ENCODE measurements at regions not wholly inside any gene's neighbourhood (a gene's known extent, or its start where the extent isn't known, plus 50 kb on each side); places are given as distances from the start of the nearest gene placed in this dataset.

GRCh38 chr5:133707629-133708028 is 95.3 kb upstream of the FSTL4 start:
- DNase-seq (ENCODE audit: low read depth) = no peak

DNA sequence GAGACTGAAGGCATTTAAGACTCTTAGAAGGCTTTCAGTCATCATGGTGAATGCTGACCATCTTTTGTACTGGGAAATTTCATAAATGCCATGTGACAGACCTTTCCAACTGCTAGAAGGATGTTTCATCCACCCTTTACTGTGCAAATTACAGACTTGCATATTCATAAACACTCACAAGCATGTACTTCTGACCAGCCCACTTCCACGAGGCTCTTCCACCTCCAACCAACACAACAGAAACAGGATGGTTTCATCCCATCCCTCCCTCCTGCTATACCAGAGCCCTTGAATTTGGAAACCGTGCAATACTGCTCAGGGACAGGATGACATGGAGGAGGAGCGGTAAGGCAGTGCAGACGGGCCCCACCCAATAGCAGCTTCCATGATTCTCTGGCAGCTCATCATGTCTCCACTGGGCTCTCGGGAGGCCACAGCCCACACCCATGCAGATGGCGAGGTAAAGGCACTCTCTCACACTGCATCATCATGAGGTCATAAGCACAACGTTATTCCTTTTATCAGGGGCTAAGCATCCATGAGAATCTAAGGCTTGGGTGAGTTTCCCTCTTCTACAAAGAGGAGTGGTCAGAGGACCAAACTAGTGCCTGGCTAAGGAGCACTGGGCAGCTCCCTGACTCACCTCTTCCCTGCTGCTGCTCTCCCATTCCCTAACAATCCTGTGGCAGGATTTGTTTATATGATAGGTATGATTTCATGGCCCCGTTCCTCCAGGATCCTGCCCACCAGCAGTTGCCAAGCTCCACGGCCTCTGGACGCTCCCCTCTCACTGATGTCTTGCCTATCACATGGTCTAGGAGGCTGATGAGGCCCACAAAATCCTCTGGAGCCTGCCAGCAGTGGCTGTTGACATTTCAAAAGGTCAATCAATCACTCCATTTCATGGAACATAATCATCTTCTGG is 94.4 kb upstream of the FSTL4 start:
- no peak for DNase-seq (ENCODE audit: low read depth)

DNA sequence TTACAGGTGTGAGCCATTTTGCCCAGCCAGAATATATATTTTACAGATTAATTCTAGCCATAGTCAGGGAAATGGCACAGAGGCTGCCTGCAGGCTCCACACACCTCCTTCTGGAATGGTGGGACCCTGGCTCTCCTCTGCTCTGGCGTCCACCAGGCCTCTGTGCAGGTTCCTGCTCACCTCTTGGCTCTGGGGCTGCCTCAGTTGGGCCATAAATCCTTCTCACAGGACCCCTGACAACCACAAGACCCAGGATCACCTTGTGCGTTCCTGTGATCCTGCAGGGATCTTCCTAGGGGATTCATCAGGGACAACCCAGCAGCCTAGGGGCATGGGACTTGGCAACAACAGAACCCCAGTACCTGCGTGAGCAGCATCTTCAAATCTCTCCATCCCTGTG is 93.0 kb upstream of the FSTL4 start:
- DNase-seq (ENCODE audit: low read depth) = no peak

- no peak for DNase-seq (ENCODE audit: low read depth)
Measured at GRCh38 chr5:133704411-133704810, 92.1 kb upstream of the FSTL4 start.

DNA sequence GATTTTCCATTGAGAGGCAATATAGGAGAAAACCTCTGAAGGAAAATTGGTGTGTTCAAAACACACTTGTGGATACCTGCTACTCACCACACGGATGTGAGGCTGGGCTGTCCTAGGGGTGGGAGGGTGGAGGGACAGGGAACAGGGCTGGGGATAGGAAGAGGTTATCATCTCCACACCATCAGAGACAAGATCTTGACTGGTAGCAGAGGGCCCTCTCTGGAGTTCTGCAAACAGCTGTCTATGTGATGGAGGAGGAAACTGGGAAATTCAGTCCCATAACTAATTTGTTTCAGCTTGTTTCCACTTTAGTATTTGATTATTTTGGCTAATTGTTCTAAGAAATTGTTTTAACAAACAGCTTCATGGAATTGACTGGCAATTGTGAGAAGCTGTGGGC is 91.6 kb upstream of the FSTL4 start:
- DNase-seq (ENCODE audit: low read depth) = no peak

GRCh38 chr5:133702791-133703770 is 90.7 kb upstream of the FSTL4 start:
- DNase-seq (ENCODE audit: low read depth) = no peak

DNA sequence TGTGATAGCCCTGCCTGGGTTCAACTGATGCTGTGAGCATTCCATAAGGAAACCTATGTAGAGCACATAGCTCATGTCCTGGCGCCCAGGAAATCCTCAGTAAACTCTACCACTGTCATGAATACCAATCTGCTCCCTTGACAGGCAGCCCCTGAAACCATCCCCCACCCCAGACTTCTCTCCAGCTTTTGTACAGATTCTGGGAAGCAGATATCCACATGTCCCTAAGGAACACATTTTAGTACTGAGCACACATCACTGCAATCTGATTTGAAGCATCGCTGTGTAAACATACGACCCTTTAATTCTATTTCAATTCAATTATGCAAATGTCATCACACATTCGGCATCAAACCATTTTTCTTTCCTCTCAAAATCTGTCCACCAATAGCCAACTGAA is 89.5 kb upstream of the FSTL4 start:
- no peak for DNase-seq (ENCODE audit: low read depth)

- DNase-seq (ENCODE audit: low read depth) = no peak
Measured at GRCh38 chr5:133700251-133700650, 87.9 kb upstream of the FSTL4 start.

DNA sequence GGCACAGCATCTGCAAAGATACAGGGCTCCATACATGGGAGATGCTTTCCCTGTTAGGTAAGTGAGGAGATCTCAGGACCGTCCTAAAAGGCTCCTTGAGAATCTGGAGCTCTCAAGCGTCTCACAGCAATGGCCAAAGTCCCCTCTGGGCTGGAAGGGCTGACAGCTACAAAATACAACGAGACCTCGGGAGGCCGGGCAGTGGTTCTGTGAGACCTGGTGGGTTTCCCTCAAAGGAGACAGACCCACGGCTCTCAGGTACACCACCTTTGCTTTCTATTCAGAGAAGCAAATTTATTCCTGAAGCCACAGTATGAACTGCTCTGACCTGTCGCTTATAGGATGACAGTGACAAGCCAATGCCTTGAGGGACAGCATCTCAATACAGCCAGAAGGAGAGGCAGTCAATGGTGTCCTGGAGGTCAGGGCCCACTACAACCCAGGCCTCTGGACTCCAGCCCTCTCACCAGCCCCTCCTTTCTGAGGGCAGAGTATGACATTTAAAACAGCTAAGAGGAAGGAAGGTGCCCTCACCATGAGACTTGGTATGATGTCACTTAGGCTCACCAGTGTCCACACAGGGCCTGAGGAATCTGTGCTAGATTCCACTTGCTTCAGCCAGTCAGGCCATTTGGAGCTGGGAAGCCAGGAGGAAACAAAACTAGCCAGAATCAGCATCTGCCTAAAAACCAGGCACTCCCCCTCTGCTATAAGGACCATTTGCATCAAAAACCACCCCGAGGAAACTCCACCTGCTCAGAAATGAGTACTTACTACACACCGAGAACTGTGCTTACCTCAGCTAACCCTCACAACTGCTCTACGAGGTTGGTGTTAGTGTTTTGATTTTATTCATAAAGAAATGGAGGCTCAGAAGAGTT is 86.5 kb upstream of the FSTL4 start:
- DNase-seq (ENCODE audit: low read depth) = no peak

DNA sequence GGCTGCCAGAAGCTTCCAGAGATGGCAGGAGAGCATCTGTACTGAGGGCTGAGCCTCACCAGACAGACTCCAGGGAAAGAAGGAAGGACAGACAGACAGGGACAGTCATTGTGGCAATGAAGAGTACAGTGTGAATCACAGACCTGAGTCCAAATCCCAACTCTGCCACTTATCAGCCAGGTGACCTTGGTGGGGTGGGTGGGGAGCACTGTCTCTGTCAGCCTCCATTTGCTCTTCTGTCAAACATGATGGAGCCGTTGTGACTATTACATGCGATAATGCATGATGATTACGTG is 85.9 kb upstream of the FSTL4 start:
- DNase-seq (ENCODE audit: low read depth) = no peak

GRCh38 chr5:133697536-133698258 is 85.4 kb upstream of the FSTL4 start:
- DNase-seq (ENCODE audit: low read depth) = no peak

DNA sequence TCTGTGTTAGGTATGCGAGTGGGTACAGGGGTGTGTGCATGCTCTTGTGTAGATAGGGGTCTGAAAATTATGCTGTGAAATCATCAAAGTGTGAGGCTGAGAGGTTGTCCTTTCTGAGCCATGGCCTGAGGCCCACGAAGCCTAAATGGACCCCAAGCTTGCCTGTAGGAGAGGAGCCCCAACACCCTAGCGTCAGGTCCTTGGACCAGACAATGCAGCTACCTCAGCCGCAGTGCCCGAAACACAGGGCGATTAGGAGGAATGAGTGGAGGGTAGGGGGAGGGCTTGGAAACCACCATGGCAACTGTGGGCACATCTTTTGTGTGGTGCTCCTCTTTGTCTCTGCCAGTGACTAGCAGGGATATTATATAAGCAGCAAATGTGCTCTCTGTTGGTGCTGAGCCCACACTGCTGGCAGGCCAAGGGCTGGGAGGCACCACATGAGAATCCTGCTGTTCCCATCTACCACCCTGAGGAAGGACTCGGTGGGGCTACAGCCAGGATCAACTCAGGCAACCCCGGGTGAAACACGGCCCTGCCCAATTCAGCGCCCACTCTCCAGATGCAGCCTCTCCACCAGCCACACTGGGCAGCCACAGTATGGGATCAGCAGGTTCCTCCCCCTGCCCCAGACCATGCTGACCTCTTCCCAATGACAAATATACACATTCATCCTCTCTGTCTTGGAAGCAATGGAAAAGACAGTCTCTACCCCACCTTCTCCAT is 84.6 kb upstream of the FSTL4 start:
- no peak for DNase-seq (ENCODE audit: low read depth)

DNA sequence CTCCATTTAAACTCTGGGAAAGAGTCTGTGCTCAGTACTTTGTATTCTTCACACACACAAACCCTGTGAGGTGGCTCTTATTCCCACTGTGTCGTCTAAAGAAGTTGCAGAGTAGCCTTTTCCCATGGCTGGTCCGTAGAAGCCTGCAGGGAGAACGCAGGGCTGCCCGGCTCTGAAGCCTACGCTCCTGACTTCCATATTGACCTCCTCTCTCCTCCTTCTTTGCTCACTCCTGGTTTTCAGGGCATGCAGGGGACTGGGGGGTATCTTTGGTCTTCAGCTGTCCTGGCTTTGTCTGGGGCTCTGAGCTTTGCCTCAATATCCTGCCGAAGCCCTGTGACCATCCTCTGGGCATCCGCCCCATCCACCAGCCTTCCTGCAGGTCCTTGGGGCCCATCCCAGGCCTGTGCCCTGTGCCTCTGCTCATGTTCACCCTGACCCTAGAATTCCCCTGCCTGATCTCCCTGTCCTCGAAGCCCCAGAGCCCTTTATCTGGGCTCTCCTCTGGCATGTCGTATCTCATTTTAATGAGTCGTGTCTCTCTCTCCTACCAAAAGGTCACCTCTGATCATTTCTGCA is 83.8 kb upstream of the FSTL4 start:
- no peak for DNase-seq (ENCODE audit: low read depth)

DNA sequence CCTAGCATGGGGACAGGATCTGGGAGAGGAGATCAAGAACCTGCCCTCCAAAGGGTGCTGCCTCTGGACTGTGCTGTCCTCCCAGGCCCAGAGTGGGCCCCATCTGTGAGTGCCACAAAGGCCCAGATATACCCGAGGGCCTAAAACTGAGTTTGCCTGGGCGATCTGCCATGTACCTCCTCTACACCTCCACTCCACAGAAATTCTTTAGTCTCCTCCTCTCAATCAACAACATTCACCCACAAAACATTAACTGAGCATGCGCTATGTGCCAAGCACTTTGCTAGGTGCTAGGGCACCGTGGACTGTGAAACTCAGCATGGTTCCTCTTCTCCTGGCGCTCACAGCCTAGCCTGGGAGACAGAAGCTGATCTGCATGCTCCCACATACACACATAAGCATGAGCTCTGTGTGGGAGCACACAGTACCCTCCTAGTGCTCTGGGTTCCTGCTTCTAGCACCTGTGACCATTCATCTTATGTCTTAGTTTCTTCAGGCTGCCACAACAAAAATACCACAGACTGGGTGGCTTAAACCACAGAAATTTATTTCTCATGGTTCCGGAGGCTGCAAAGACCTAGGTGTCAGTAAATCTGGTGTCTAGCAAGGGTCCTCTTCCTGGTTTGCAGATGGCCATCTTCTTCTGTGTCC is 82.0 kb upstream of the FSTL4 start:
- DNase-seq (ENCODE audit: low read depth) = no peak

GRCh38 chr5:133691448-133691847 is 79.1 kb upstream of the FSTL4 start:
- DNase-seq (ENCODE audit: low read depth) = no peak

- no peak for DNase-seq (ENCODE audit: low read depth)
Measured at GRCh38 chr5:133690746-133691145, 78.4 kb upstream of the FSTL4 start.

DNA sequence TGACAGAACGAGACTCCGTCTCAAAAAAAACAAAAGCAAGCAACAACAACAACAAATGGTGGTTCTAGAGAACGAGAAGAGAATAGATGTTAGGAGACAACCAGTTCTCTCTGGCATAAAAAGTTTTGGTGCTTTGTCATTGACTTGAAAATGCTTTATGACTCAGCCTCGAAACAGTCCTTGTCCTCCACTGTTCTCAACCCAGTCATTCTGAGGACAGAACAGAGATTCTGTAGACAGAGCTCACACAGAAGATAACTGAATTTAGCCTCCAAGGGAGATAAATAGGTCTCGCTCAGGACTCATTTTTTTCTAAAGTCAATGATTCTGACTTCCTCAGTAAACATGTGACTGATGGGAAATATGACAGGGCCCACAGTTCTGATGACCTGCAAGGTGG is 76.0 kb upstream of the FSTL4 start:
- DNase-seq (ENCODE audit: low read depth) = no peak

DNA sequence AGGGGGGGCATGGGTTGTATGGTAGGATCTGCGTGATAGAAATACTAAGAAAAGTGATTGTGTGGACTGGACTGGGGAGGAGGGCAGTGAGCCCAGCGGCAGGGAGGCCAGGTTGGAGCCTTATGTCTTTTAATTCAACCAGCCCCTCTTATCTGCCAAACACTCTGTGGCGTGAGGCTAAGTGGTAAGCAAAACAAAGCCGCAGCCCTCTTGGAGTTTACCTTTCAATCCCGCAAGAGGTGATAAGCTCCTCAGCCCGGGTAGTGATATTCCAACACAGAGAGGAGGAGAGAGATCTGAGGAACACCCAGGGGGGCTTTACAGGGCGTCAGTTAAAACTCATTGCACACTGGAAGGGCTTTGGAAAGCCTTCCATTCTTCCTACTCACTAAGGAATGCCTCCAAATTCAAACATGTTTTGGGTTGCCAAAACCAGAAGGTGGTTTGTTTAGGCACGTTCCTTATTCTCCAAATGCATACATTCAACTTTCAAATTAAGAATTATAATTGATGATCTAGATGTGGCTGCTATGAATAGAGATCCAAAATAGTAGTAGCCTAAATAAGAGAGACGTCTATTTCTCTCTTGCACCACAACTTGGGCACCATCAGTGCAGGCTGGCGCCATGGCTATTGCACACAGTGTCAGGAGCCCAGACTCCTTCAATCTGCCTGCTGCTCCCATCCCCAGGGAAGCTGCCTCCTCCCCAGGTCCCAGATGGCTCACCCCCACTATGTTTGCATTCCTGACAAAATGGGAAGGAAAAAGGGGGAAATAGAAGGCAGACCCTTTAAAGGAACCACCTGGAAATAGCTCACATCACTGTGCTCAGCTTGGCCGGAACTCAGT is 75.1 kb upstream of the FSTL4 start:
- no peak for DNase-seq (ENCODE audit: low read depth)

DNA sequence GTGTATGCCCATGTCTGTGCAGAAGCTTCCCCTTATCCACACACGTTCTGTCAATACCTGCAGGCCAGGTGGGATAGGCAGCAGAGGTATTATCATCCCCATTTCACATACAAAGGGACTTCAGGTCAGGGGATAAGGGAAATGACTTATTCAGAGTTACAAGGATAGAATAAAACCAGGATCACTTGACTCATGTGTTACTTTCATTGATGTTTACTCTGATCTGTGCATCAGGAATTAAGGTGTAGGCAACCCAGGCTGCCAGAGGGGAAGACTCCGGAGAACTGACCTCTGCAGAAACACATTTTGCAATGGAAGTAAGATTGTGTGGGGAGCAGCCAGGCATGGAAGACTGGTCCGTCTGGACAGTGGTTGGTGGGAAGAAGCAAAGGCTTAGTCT is 74.2 kb upstream of the FSTL4 start:
- DNase-seq (ENCODE audit: low read depth) = no peak

Data from activated T-cell treated with anti-CD3 and anti-CD28 coated beads for 1 hour (primary cell).